ENCODE measurements at regions not wholly inside any gene's neighbourhood (a gene's known extent, or its start where the extent isn't known, plus 50 kb on each side); places are given as distances from the start of the nearest gene placed in this dataset.

- no peak for TF ChIP-seq SMC3 (IDR thresholded peaks at IDR 0.05; ENCODE audit: low read length)
- no peak for TF ChIP-seq MYC (CRISPR knock-in tag; IDR thresholded peaks at IDR 0.05; ENCODE audit: borderline replicate concordance)
- no peak for TF ChIP-seq HOXA3 (CRISPR knock-in tag; IDR thresholded peaks at IDR 0.05)
- TF ChIP-seq ZNF841 (CRISPR knock-in tag; IDR thresholded peaks at IDR 0.05; ENCODE audit: borderline replicate concordance): no peak
- no peak for TF ChIP-seq CTCF (CRISPR knock-in tag; IDR thresholded peaks at IDR 0.05)
- TF ChIP-seq, protein P1, sequence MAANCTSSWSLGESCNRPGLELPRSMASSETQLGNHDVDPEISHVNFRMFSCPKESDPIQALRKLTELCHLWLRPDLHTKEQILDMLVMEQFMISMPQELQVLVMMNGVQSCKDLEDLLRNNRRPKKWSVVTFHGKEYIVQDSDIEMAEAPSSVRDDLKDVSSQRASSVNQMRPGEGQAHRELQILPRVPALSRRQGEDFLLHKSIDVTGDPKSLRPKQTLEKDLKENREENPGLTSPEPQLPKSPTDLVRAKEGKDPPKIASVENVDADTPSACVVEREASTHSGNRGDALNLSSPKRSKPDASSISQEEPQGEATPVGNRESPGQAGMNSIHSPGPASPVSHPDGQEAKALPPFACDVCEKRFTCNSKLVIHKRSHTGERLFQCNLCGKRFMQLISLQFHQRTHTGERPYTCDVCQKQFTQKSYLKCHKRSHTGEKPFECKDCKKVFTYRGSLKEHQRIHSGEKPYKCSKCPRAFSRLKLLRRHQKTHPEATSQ (CRISPR knock-in tag; IDR thresholded peaks at IDR 0.05; ENCODE audit: borderline replicate concordance): no peak
- TF ChIP-seq RFXANK (CRISPR knock-in tag; IDR thresholded peaks at IDR 0.05): no peak
- TF ChIP-seq ZKSCAN8 (CRISPR knock-in tag; IDR thresholded peaks at IDR 0.05; ENCODE audit: borderline replicate concordance): no peak
- TF ChIP-seq SIX1 (CRISPR knock-in tag; IDR thresholded peaks at IDR 0.05; ENCODE audit: borderline replicate concordance): no peak
These were observed 237.2 kb downstream of the EMP1 start for GRCh38 chr12:13433768-13434167.

Data from HepG2 (cell line).